ENCODE measurements at regions not wholly inside any gene's neighbourhood (a gene's known extent, or its start where the extent isn't known, plus 50 kb on each side); places are given as distances from the start of the nearest gene placed in this dataset.

- TF ChIP-seq CTCF (IDR thresholded peaks at IDR 0.05), result no peak
- no peak for TF ChIP-seq EP300 (IDR thresholded peaks at IDR 0.05)
- no peak for TF ChIP-seq POLR2A (IDR thresholded peaks at IDR 0.05)
Measured at GRCh38 chr1:95384567-95384966, 150.6 kb downstream of the RWDD3 start.

Data from upper lobe of left lung (tissue), 4 donors.